Left lung (tissue), 4 donors: ENCODE measurements at regions not wholly inside any gene's neighbourhood (a gene's known extent, or its start where the extent isn't known, plus 50 kb on each side); places are given as distances from the start of the nearest gene placed in this dataset.

ENCODE experiments used
- ATAC-seq: fragments of 200-7000 bp; cut with Tn5 transposase; one replicate; pipeline ENCODE4 v1.9.1; 2020; ENCODE audit warnings: moderate library complexity
- DNase-seq, 4 donors: peaks; one replicate each; pipeline ENCODE4 v3.0.0-alpha.2; 2013 to 2020
- H3K27ac ChIP-seq, 2 donors: fragments of 200-600 bp; sonication (generic) in 1 of 2; one replicate each; pipeline versions ENCODE4 v1.5.0 to v1.8.0; 2020 to 2021
- H3K27me3 ChIP-seq, 2 donors: fragments of 200-600 bp; sonication (generic) in 1 of 2; one replicate each; pipeline versions ENCODE4 v1.5.0 to v1.8.0; 2020 to 2021
- H3K36me3 ChIP-seq, 2 donors: fragments of 200-600 bp; sonication (generic) in 1 of 2; one replicate each; pipeline versions ENCODE4 v1.5.0 to v1.8.0; 2020 to 2021
- H3K4me1 ChIP-seq, 2 donors: fragments of 200-600 bp; one replicate each; pipeline ENCODE4 v1.8.0; 2021
- H3K4me3 ChIP-seq, 2 donors: fragments of 200-600 bp; sonication (generic) in 1 of 2; one replicate each; pipeline versions ENCODE4 v1.5.0 to v1.8.0; 2020 to 2021; ENCODE audit warnings: mild to moderate bottlenecking in 1 of 2
- H3K9me3 ChIP-seq, 2 donors: fragments of 200-600 bp; sonication (generic) in 1 of 2; one replicate each; pipeline versions ENCODE4 v1.5.0 to v1.8.0; 2020 to 2021
- CTCF ChIP-seq, 2 donors: fragments of 200-600 bp; sonication (generic) in 1 of 2; IDR thresholded peaks; one replicate each; pipeline versions ENCODE4 v1.5.0 to v1.8.0; 2021; ENCODE audit warnings: antibody characterized with exemption in 2 of 2
- intact Hi-C, 2 donors: fragments of 100-400 bp; cut with DNase I; formaldehyde crosslinking; loops; one replicate each; pipeline versions ENCODE4 v1.11.2 to v1.14.2; 2022
- donor health status: DM: no; HTN: yes; CAD: no.
- donor health status: DM: no; HTN: no; CAD: no.

- Histone ChIP-seq H3K9me3 (no peaks in the 10 kb centered on the region), H3K36me3 (no peaks in the 10 kb centered on the region), H3K4me1 (no peaks in the 10 kb centered on the region), H3K4me3 (no peak overlapping the region), H3K27ac (no peak overlapping the region), H3K27me3 (no peaks in the 10 kb centered on the region)
- no peak for TF ChIP-seq CTCF (IDR thresholded peaks at IDR 0.05)
- intact Hi-C loops, result no loop called here
- no peak for ATAC-seq
- no peak for DNase-seq
Observed at GRCh38 chr5:74356009-74356695, 284.4 kb downstream of the ENC1 start.

- Histone ChIP-seq H3K27me3 (no peaks in the 10 kb centered on the region), H3K4me3 (no peak overlapping the region), H3K27ac (no peak overlapping the region), H3K4me1 (no peaks in the 10 kb centered on the region), H3K9me3 (no peaks in the 10 kb centered on the region), H3K36me3 (no peaks in the 10 kb centered on the region)
- intact Hi-C loops, result no loop called here
- TF ChIP-seq CTCF (IDR thresholded peaks at IDR 0.05), result no peak
- DNase-seq, result no peak
- ATAC-seq, result no peak
Observed at GRCh38 chr5:74355041-74355824, 285.3 kb downstream of the ENC1 start.

GRCh38 chr5:74352256-74352655, 288.3 kb downstream of the ENC1 start:
- Histone ChIP-seq H3K27ac (no peak overlapping the region), H3K36me3 (no peaks in the 10 kb centered on the region), H3K9me3 (no peaks in the 10 kb centered on the region), H3K4me1 (no peaks in the 10 kb centered on the region), H3K27me3 (no peaks in the 10 kb centered on the region), H3K4me3 (no peak overlapping the region)
- intact Hi-C loops, result no loop called here
- no peak for DNase-seq
- TF ChIP-seq CTCF (IDR thresholded peaks at IDR 0.05), result no peak
- no peak for ATAC-seq

- no peak overlapping the region for H3K27ac ChIP-seq
- intact Hi-C loops, result no loop called here
- no peaks in the 10 kb centered on the region for H3K4me1 ChIP-seq
- ATAC-seq, result no peak
- H3K27me3 ChIP-seq, result no peaks in the 10 kb centered on the region
- H3K9me3 ChIP-seq, result peaks cover 0 to 3% of the 10 kb centered on the region in 2 donors
- TF ChIP-seq CTCF (IDR thresholded peaks at IDR 0.05), result no peak
- no peak overlapping the region for H3K4me3 ChIP-seq
- no peak for DNase-seq
- no peaks in the 10 kb centered on the region for H3K36me3 ChIP-seq
Observed at GRCh38 chr5:74342948-74343682, 297.4 kb downstream of the ENC1 start.

GRCh38 chr5:74342182-74342581, 298.3 kb downstream of the ENC1 start:
- H3K27me3 ChIP-seq, result no peaks in the 10 kb centered on the region
- H3K27ac ChIP-seq, result no peak overlapping the region
- no peak for TF ChIP-seq CTCF (IDR thresholded peaks at IDR 0.05)
- no peaks in the 10 kb centered on the region for H3K4me1 ChIP-seq
- DNase-seq (no peak), ATAC-seq (no peak)
- intact Hi-C loops, result no loop called here
- no peak overlapping the region for H3K4me3 ChIP-seq
- peaks cover 0 to 3% of the 10 kb centered on the region in 2 donors for H3K9me3 ChIP-seq
- H3K36me3 ChIP-seq, result no peaks in the 10 kb centered on the region
